ENCODE measurements at regions not wholly inside any gene's neighbourhood (a gene's known extent, or its start where the extent isn't known, plus 50 kb on each side); places are given as distances from the start of the nearest gene placed in this dataset.

DNA sequence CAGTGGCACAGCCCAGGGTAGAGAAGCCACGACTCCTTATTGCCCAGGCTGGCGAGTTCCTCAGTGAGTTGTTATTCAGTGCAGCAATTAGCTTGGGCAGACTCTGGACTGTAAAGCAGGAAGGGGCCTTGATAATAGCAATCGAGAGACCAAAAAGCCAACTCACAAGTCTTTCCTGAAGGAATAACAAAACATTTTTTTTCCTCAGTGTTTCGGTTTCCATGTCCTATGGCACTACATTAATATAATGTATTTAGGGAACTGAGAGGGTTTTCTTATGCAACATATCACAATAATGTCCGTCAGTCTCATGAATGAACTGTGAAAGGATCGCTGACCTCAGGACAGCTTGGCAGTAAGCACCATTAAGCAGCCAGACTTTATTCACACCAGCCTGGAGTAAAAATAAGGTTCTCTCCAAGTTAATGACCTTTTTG, 248.9 kb upstream of the TBL1XR1 start:
- Mint-ChIP-seq H3K36me3 (ENCODE audit: insufficient read depth, unreplicated experiment) (peaks cover 19% of the 10 kb centered on the region), H3K27ac (ENCODE audit: unreplicated experiment) (no peak overlapping the region), H3K9me3 (ENCODE audit: low read depth, unreplicated experiment) (no peaks in the 10 kb centered on the region), H3K4me1 (ENCODE audit: low read depth, unreplicated experiment) (peaks cover 48% of the 10 kb centered on the region), H3K27me3 (ENCODE audit: unreplicated experiment) (no peaks in the 10 kb centered on the region), H3K4me3 (ENCODE audit: low read depth, unreplicated experiment) (no peak overlapping the region)
- DNase-seq: no peak
- intact Hi-C loops (cut with micrococcal nuclease; ENCODE audit: unreplicated experiment): no loop called here
- BruUV-seq (replicated peaks): no TSS peak
- CTCF ChIA-PET: no interaction called here
- no peak for TF ChIP-seq CTCF (IDR thresholded peaks at IDR 0.05; ENCODE audit: unreplicated experiment)

DNA sequence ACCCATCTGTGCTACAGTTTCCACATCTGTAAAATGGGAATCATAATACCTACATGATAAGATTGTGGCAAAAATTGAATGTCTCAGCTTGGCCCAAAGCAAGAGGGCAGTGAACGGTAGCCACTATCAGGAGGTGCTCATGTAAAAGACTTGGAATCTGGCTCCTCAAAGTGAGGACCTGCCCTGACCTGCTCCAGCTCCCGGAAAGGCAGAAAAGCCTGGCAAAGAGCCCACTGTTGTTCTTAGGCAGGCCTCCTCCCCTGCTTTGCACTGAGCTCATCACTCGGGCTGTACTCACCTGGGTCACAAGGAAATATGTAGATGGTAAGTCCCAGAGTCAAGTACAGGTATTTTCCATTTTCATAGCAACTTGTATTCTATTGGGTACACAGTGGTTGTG, 250.7 kb upstream of the TBL1XR1 start:
- CTCF ChIA-PET: interaction anchor here (0.5 to 2.0 kb wide), 6 partner anchors 28 to 628 kb away, joined by 3 to 7 read pairs (median 4); no protein-coding TSS in a partner anchor
- intact Hi-C loops (cut with micrococcal nuclease; ENCODE audit: unreplicated experiment): no loop called here
- DNase-seq: peak; percentile 88
- peak overlapping the region; percentile 42 for H3K27ac Mint-ChIP-seq (ENCODE audit: unreplicated experiment)
- no peak overlapping the region for H3K4me3 Mint-ChIP-seq (ENCODE audit: low read depth, unreplicated experiment)
- H3K36me3 Mint-ChIP-seq (ENCODE audit: insufficient read depth, unreplicated experiment): peaks cover 18% of the 10 kb centered on the region
- H3K4me1 Mint-ChIP-seq (ENCODE audit: low read depth, unreplicated experiment): peaks cover 48% of the 10 kb centered on the region
- no peak for TF ChIP-seq CTCF (IDR thresholded peaks at IDR 0.05; ENCODE audit: unreplicated experiment)
- no TSS peak for BruUV-seq (replicated peaks)
- no peaks in the 10 kb centered on the region for H3K27me3 Mint-ChIP-seq (ENCODE audit: unreplicated experiment)
- H3K9me3 Mint-ChIP-seq (ENCODE audit: low read depth, unreplicated experiment): no peaks in the 10 kb centered on the region

DNA sequence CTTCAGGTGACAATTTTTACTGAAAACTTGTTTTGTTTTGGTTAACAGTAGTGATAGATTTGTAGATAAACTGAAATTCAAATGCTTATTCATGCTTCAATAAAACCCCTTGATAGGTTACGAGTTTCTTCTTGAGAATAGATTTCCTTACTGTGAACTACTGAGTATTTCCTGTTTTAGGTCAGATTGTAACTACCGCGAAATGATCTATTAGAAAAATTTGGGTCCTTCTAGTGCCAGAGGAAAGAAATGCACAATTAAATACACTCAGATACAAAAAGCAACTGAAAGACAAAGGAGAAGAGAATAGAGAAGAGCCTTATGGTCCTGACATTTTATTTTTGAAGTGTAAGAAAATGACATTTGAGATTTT, 251.7 kb upstream of the TBL1XR1 start:
- Mint-ChIP-seq H3K4me1 (ENCODE audit: low read depth, unreplicated experiment) (peaks cover 38% of the 10 kb centered on the region), H3K27me3 (ENCODE audit: unreplicated experiment) (no peaks in the 10 kb centered on the region), H3K27ac (ENCODE audit: unreplicated experiment) (peak overlapping the region; percentile 69), H3K36me3 (ENCODE audit: insufficient read depth, unreplicated experiment) (peaks cover 12% of the 10 kb centered on the region), H3K9me3 (ENCODE audit: low read depth, unreplicated experiment) (no peaks in the 10 kb centered on the region), H3K4me3 (ENCODE audit: low read depth, unreplicated experiment) (no peak overlapping the region)
- no TSS peak for BruUV-seq (replicated peaks)
- DNase-seq: no peak
- TF ChIP-seq CTCF (IDR thresholded peaks at IDR 0.05; ENCODE audit: unreplicated experiment): no peak
- intact Hi-C loops (cut with micrococcal nuclease; ENCODE audit: unreplicated experiment): no loop called here
- CTCF ChIA-PET: interaction anchor here (2.0 kb wide), 1 partner anchor 29 kb away, joined by 7 read pairs; no protein-coding TSS in a partner anchor

- H3K4me3 Mint-ChIP-seq (ENCODE audit: low read depth, unreplicated experiment): no peak overlapping the region
- CTCF ChIA-PET: interaction anchor here (2.0 kb wide), 1 partner anchor 29 kb away, joined by 7 read pairs; no protein-coding TSS in a partner anchor
- no TSS peak for BruUV-seq (replicated peaks)
- H3K36me3 Mint-ChIP-seq (ENCODE audit: insufficient read depth, unreplicated experiment): peaks cover 12% of the 10 kb centered on the region
- H3K4me1 Mint-ChIP-seq (ENCODE audit: low read depth, unreplicated experiment): peaks cover 35% of the 10 kb centered on the region
- peak overlapping the region; percentile 69 for H3K27ac Mint-ChIP-seq (ENCODE audit: unreplicated experiment)
- no peaks in the 10 kb centered on the region for H3K9me3 Mint-ChIP-seq (ENCODE audit: low read depth, unreplicated experiment)
- no peaks in the 10 kb centered on the region for H3K27me3 Mint-ChIP-seq (ENCODE audit: unreplicated experiment)
- intact Hi-C loops (cut with micrococcal nuclease; ENCODE audit: unreplicated experiment): no loop called here
- peak; percentile 44 for DNase-seq
- no peak for TF ChIP-seq CTCF (IDR thresholded peaks at IDR 0.05; ENCODE audit: unreplicated experiment)
Observed at GRCh38 chr3:177449360-177450006, 252.2 kb upstream of the TBL1XR1 start.

All from Calu3 (cell line).